GM19438 (cell line): ENCODE measurements at regions not wholly inside any gene's neighbourhood (a gene's known extent, or its start where the extent isn't known, plus 50 kb on each side); places are given as distances from the start of the nearest gene placed in this dataset.
"Not testable (repeated sequence)": the region's sequence is repeated elsewhere in the genome, so short reads cannot be mapped to it uniquely, and the experiment has no call there.

Experiments used
- ATAC-seq: cut with Tn5 transposase; IDR thresholded peaks from one replicate; pipeline ENCODE4 v1.9.1; 2021; ENCODE audit warnings: low read depth; ENCODE audit not compliant: unreplicated experiment

DNA sequence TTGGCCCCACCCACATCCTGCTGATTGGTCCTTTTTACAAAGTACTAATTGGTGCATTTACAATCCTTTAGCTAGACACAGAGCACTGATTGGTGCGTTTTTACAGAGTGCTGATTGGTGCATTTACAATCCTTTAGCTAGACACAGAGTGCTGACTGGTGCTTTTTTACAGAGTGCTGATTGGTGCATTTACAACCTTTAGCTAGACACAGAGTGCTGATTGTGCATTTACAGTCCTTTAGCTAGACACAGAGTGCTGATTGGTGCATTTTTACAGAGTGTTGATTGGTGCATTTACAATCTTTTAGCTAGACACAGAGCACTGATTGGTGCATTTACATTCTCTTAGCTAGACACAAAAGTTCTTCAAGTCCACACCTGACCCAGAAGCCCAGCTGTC, 144.2 kb upstream of the XIRP2 start:
- ATAC-seq = not testable (repeated sequence)

DNA sequence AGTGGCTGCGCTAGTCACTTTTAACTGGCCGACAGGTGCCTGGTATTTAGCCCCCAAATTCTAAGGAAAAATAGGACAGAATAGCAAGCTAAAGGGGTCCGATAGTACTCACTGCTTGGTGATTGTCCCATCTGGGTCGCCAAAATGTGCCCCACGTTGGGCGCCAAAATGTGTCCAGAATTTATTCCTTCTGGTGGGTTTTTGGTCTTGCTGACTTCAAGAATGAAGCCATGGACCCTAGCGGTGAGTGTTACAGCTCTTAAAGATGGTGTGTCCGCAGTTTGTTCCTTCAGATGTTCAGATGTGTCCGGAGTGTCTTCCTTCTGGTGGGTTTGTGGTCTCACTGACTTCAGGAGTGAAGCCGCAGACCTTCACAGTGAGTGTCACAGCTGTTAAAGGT, 144.8 kb upstream of the XIRP2 start:
- not testable (repeated sequence) for ATAC-seq

DNA sequence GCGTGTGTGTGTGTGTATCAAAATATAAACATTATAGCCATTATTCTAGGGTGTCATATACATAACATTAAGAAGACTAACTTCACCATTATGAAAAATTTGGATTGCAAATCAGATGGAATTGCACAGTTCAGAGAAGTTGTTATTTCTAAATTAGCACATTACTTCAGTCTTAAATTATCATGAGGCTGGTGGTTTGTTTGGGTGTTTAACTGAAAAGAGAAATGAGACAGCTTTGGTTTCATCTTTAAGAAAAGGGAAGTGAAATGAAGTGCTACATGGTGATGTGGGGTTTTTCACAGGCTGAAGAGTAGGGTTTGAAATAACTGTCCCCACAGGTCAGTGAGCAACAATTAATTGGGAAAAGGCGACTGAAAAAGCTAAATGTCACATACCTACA, 161.2 kb upstream of the XIRP2 start:
- ATAC-seq = peak; percentile 99

GRCh38 chr2:166725927-166726924, 162.1 kb upstream of the XIRP2 start:
- no peak for ATAC-seq

- ATAC-seq = no peak
These were observed 171.3 kb upstream of the XIRP2 start for GRCh38 chr2:166716968-166717367.

GRCh38 chr2:166700079-166700478, 188.2 kb upstream of the XIRP2 start:
- ATAC-seq = no peak

- no peak for ATAC-seq
These were observed 193.1 kb upstream of the XIRP2 start for GRCh38 chr2:166695154-166695553.

DNA sequence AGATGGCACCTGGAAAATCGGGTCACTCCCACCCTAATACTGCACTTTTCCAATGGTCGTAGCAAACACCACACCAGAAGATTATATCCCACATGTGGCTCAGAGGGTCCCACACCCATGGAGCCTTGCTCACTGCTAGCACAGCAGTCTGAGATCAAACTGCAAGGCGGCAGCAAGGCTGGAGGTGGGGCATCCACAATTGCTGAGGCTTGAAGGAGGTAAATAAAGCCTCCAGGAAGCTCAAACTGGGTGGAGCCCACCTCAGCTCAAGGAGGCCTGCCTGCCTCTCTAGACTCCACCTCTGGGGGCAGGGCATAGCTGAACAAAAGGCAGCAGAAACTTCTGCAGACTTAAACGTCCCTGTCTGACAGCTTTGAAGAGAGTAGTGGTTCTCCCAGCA, 192.0 kb upstream of the SCN7A start:
- not testable (repeated sequence) for ATAC-seq

GRCh38 chr2:166677996-166678395, 183.9 kb upstream of the SCN7A start:
- ATAC-seq = no peak

DNA sequence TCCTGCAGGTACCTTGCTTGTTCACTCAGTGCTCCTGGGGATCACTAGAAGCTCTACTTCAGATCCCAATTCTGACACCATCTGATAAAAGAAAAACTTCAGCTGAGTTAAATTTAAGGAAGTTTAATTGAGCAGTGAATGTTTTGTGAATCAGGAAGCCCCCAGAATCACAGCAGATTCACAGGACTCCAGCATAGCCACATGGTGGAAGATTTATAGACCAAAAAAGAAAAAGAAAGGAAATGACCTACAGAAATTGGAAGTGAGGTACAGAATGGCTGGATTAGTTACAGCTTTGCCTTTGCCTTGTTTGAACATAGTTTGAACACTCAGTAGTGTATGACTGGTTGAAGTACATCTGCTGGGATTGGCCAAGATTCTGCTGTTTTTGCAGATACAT, 182.7 kb upstream of the SCN7A start:
- no peak for ATAC-seq

DNA sequence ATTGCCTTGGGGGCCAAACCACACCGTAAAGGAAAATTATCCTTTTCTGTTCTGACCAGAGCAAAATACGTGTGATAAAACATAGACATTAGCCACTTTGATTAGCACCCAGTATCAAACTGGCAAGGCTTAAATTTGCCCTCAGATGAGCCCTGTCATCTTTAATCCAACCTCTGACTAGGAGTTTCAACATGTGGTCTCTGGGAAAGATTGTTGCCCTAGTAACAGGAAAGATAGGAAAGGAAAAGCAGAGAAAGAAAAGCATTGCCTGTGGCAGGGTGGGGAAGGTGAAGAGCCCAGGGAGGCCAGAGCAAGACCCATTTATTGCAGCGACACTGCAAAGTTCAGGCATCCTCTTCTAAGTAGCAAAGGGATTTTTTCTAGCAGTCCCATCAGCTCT, 181.5 kb upstream of the SCN7A start:
- ATAC-seq = no peak

- no peak for ATAC-seq
These were observed 179.9 kb upstream of the SCN7A start for GRCh38 chr2:166673986-166674385.

- no peak for ATAC-seq
These were observed 177.8 kb upstream of the SCN7A start for GRCh38 chr2:166671801-166672200.

GRCh38 chr2:166671235-166671634, 177.2 kb upstream of the SCN7A start:
- ATAC-seq = no peak

- ATAC-seq = no peak
These were observed 172.2 kb upstream of the SCN7A start for GRCh38 chr2:166665991-166666940.

DNA sequence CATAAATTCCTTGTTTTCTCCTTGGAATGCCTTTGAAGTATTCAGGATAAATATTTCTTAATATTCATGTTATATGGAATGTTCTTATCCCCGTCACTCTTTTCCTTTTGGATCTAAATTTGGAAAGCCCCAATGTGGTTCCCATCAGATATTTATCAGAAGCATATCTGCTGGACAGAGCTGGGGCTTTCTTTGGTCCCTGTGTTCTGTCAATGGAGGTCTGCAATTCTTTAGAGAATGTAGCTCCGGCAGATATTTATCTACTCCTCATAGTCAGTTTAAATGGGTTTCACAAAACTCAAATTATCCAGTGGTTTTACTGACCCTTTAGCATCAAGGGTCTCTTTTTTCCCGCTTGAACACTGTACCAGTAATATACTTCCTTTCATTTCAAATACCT, 167.8 kb upstream of the SCN7A start:
- no peak for ATAC-seq

- ATAC-seq = no peak
These were observed 167.3 kb upstream of the SCN7A start for GRCh38 chr2:166661391-166661790.

DNA sequence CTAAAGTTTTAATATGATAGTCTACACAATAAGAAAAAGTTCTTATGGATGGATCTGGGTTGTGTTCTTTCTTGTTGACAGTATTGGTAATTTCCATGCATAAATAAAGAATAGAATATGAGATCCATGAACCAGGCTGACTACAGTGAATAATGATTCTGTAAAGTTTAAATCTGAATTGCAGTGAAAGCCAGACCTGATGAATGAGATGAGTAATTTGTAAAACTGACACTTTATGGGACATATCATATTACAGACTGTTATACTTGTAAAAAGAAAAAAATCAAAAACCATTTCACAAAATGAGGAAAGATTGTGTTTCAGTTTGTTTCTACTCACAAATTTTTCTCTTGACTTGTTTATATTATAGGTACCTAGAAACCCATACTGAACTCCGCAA, 164.9 kb upstream of the SCN7A start:
- ATAC-seq = no peak

DNA sequence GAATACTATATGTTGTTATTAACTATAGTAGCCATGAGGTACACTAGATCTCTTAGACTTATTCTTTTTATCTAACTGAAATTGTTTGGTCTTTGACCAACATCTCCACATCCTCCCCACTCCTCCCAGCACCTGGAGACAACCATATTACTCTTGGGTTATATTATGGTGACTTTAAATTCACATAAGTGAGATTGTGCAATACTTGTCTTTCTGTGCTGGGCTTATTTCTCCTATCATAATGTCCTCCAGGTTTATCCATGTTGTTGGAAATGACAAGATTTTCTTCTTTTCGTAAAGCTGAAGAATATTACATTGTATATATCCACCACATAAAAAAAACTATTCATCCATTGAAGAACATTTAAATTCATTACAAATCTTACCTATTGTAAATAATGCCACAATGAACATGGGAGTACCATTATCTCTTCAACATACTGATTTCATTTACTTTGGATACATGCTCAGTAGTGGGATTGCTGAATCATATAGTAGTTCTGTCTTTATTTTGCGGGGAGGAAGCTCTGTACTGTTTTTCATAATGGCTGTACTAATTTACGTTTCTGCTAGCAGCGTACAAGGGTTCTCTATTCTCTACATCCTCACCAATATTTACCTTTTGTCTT, 159.2 kb upstream of the SCN7A start:
- no peak for ATAC-seq

DNA sequence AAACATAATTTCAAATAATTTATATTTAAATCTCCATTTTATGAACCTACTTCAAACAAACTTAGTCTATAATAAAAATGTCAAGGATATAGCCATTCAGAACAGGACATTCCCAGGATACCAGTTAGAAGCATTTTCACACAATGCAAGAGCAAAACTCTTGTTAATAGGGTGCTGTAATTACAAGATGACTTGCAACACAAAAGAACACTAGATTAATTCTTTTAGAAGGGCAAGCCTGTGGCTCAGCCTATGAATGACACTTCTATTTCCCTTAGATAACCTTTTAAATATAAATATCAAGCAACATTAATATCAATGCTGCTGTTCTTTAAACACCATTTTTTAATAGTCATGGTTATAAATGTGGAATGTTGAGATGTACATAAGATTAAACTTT, 157.9 kb upstream of the SCN7A start:
- ATAC-seq = no peak
